Glomerular endothelial cell (primary cell): ENCODE measurements at regions not wholly inside any gene's neighbourhood (a gene's known extent, or its start where the extent isn't known, plus 50 kb on each side); places are given as distances from the start of the nearest gene placed in this dataset.
A peak's percentile ranks its signal among the peaks of the same experiment; 100 is the strongest.
"Not testable (repeated sequence)": the region's sequence is repeated elsewhere in the genome, so short reads cannot be mapped to it uniquely, and the experiment has no call there.

ENCODE experiments used
- DNase-seq: peaks from one replicate; pipeline ENCODE4 v3.0.0-alpha.2; 2011; ENCODE audit warnings: low read depth, low spot score; ENCODE audit errors: extremely low read depth

DNA sequence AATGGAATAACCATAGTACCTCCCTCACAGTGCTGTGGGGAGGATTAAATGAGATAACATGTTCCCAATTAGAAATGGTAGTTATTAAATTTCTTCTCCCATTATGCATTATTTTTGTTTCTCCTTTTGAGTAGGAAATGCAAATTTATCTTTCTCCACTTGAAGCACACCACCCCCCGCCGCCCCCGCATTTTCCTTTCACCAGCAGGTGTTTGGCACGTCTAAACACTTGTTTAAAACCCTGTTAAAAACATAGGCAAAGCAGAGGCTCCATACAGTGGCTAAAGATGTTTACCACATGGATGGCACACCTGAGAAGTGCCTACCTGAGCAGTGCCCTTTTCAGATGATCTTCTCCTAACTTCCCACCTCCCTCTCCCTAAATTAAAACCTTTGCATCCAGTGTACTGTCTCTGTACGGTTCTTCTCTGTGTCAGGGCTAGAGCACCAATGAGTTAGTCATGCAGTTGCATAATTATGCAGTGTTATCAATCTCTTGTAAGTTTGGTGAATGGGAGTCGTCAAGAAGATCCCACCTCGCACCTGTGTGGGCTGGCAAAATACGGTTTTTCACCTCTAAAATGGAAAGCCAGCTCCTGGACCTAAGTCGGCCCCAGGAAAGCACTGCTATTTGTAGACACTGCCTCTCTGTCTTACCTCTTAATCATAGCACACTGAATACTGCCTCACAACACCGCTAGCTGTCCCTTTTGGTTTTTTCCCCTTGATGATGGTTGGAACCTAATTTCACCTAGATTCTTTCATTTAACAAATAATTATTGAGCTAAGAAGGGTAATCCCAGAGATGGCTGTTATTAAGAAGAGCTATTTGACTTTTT is 122.0 kb downstream of the CT47B1 start:
- no peak for DNase-seq

DNA sequence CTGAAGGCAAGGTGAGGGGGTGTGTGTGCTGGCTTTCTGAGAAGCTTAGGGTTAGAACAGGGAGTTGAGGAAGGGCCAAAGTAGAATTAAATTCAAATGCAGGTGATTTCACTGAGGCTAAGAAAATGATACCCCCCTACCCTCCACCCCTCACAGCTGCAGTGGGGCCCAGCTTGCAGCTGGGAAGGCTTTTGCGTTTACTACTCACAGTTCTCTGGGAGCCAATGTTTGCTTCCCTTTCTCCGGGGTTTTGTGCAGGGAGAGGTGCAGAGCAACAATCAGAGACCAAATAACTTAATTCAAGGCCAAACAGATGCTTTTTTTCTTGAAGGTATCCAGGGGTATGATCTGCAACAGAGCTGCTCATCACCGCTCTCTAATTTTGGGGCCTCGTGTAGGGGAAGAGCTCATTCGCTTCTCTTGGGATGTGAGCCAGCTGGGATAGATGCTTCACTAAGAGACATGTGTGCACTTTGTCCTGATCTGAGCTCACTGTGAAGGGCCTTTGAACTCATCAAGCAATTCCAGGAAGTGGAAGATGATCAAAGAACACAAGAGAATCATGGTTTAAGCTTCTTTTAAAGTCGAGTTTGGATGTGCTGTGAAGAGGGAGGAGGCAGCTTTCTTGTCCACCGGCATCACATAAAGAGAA is 122.7 kb upstream of the C1GALT1C1 start:
- no peak for DNase-seq

DNA sequence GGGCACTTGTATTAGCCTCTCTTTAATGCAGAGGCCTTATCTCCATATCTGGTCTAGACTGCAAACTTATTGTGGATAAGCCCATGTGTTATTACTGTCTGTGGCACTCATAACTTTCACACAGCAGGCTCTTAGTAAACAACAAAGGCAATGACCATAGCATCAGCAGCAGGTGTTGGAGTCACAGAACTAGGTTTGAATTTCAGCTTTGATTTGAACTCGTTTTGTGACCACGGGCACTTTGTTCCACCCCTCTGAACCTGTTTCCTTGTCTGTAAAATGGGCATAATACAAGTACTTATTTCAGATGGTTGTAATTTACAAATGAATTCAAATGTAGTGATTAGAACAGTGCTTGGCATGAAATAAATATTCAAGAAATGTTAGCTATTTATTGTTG is 121.8 kb upstream of the C1GALT1C1 start:
- DNase-seq: no peak

DNA sequence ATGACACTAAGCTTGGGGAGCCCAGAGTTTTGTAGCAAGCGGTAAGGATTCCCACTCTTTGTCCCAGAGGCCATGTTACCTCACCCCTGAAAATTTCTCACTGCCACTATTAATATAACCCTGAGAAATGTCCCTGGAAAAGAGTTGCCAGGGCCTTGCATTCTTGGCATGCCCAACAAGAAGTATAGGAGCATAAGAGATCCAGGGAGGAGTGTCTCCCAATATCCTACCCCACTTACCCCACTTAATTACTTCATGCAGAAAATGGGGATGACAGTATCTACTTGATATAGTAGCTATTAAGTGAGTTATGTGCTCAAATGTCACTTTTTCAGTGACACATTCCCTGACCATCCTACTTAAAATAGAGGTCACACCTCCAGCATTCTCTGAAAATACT is 120.5 kb upstream of the C1GALT1C1 start:
- DNase-seq: no peak

DNA sequence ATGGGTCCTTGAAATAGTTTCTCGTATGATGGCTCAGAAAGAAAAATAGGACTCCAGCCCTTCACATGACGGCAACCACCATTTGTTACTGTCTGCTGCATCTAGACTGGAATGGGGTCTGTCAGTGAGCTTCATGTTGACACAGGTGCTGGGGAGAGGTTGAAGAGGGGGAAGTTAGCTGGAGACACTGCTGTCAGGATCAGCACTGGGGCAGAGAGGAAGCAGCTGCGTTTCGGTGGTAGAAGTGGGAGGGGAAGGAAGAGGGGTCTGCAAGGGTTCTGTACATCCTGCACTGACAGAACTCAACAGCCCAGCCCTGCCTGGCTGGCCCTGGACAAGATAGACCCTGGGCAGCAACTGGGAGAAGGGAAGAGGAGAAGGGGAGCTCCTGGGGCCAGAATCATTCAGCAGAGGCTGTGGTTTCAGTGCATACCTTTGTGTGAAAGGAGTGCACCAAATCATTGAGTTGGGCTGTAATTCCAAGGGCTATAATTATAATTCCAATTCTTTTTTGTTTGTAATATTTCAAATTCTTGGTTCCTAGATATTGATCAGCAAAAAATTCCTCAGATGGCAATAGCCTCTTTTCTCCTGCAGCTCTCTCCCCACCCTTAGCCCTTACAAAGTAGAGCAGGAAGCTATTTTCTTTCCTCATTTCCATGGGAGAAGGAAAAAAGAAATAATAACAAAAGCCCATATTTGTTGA is 119.4 kb upstream of the C1GALT1C1 start:
- no peak for DNase-seq

DNA sequence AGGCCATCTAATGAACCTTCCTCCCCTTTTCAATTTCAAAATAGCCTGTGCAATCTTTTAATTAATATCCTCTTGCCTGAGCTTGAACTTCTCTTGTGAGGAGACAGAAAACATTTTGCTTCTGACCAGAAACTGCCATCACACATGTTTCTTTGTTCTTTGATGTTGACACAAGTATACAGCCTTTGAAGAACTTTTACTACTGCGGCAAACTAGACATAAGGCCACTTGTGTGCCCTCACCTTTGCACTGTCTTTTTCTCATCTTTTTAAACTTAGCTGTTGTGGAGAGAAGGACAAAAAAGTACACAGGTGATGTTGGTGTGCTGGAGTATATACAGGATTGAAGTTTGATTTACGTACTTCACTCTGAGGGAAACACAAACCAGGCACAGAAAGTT is 116.3 kb upstream of the C1GALT1C1 start:
- no peak for DNase-seq

DNA sequence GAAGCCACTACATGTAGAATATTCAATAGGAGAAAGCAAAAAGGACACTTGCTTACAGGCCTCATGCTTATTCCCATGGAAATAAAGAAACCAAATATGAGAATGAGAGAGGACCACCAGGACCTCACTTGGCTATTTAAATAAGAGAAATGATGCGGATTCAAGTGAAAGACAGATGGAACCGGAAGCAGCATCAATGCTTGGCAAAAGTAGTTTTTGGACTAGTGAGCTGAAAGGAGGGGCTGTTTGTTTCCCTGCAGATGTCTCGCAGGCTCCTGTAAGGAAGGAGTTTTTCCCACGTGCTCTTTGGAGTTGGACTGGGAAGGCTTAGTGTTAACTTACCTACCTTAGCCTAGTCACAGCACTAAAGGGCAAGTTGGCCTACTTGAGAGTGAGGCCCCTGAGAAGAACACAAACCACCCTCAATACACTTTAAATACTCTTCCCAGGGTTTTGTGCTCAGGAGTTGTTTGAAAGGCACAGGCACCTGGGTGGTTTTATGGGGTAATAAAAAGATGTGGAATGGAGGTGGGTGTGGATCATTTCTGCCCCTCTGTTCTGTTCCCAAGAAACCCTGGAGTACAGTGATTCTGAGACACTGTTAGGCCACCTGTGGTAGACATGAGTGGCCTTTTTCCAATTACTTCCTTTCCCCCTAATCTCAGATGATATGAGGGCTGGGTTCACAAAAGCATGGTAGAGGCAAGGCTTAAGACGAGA is 113.3 kb upstream of the C1GALT1C1 start:
- no peak for DNase-seq

DNA sequence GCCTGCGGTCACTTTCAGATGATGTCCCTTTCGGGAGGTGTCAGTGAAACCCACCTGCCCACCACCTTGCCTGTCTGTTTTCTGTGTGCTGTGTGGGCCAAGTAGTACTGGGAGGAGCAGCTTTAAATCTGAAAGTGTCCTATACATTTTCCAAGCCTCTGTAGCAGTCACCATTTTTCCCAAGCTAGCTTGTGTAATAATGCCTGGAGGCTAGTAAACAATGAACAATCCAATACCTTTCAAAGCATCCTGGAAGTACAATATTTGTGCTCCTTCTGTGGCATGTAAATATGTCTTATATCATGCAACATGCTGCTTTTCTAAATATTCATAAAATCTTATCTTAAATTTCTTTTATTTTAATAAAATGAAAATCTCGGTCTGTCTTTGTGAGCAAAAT is 111.6 kb upstream of the C1GALT1C1 start:
- no peak for DNase-seq

DNA sequence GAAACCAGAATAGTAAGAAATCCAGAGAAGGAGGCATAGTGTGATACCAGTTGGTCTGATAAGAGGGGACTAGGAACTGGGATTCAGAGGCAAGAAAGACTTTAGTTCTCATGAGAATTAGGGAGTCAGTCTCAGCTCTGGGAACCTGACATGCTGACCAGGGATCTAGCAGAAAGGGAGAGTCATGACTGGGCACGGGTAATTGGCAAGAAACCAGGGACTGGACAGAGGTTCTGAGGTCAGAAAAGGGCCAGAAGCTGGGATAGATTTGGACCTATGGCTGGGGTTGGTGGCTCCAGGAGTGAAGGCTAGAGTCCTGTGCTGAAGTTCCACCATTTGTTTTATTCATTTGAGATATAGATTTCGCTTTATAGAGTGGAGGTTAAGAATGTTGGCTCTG is 110.2 kb upstream of the C1GALT1C1 start:
- DNase-seq: no peak

DNA sequence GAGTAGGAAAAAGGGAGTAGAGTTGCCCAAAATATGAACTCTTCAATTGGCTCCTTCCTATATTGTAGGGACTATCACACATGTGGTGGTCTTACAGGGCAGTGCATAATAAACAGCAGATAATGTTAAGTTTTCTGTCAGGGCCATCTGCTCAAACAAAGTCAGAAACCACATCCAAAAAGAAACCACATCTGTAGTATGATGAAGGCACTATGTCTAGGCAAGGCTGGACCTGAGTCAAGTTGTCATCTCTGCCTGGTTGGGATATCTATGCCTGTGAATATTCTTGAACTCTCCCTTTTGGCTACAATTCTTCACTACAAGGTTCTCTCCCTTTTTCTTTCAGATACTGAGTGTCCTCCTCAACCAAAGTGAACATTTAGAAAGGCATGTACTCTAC is 109.4 kb upstream of the C1GALT1C1 start:
- DNase-seq: no peak

DNA sequence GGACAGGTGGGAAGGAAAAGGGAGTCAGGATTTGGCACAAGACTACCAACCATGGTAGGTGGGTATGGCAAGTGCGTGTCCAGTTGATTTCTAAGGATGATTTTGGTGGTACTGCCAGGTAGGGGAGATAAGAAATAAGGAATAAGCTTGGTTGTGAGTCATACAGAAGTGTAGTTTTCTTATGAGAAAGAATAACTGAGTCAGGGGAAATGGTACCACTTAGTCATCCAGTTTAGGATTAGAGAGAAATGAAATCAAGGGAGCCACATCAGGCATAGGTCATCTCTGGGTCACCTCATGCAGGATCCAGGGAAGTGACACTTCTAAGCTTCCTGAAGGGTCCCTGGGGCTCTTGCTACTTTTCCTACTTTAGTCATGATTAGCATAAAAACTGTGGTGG is 107.1 kb upstream of the C1GALT1C1 start:
- DNase-seq: peak; percentile 29

DNA sequence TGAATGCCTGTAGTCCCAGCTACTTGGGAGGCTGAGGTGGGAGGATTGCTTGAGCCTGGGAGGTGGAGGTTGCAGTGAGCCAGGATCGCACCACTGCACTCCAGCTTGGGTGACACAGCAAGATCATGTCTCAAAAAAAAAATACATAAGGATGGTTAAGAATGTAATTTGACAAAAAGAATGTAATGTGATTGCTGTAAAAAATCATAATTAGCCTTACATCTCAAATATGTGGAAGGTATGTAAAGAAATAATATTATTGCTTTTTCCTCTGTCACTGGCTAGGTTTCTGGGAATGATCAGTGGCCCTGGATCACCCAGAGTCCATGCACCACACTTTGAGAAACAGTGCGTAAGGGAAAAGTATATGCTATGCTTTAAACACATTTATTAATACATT is 106.1 kb upstream of the C1GALT1C1 start:
- no peak for DNase-seq

DNA sequence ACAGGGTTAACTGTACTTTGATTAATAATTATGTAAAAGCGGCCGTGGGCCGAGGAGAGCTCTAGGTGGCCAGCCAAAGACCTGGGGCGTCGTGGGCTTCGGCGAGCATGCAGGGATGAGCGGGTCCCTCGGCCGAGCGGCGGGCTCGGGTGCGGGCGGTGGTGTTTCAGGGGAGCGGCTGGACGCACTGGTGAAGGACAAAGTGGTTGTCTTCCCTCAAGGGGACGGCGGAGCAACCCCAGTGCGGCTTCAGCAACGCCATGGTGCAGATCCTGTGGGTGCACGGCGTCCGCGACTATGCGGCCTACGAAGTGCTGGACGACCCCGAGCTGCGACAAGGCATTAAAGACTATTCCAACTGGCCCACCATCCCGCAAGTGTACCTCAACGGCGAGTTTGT is 103.0 kb upstream of the C1GALT1C1 start:
- DNase-seq: no peak

DNA sequence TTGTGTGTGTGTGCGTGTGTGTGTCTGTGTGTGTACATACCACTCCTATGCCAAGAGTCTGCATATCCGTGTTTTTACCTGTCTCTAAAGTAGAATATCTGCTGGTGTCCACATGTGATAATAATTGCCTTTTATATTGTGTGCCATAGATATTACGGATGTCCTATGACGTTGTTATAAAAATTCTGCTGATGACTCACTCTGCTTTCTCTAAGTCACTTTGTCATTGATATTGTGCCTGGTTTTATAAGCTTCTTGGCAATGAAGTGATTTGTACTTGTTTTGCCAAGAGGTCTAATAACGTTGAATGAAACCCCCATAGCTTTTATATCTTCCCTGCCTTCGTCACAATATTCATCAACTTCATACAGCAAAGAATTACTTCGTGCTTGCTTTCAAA is 102.6 kb upstream of the C1GALT1C1 start:
- no peak for DNase-seq

DNA sequence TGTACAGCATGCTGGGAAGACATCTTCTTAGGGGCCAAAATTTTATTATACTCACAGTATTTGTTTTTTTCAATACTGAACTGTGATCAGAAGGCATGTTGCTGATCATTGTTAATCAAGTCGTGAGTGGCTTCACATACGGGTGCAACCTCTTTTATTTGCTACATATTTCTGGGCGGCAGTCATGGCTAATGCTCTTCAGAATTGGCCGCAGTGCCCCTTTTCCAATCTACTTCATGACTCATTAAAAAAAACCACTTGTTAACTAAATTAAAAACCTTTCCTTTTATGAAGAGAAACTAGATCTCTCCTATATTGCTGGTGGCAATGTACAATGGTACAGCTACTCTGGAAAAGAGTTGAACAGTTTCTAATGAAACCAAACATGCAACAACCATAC is 101.5 kb upstream of the C1GALT1C1 start:
- no peak for DNase-seq

DNA sequence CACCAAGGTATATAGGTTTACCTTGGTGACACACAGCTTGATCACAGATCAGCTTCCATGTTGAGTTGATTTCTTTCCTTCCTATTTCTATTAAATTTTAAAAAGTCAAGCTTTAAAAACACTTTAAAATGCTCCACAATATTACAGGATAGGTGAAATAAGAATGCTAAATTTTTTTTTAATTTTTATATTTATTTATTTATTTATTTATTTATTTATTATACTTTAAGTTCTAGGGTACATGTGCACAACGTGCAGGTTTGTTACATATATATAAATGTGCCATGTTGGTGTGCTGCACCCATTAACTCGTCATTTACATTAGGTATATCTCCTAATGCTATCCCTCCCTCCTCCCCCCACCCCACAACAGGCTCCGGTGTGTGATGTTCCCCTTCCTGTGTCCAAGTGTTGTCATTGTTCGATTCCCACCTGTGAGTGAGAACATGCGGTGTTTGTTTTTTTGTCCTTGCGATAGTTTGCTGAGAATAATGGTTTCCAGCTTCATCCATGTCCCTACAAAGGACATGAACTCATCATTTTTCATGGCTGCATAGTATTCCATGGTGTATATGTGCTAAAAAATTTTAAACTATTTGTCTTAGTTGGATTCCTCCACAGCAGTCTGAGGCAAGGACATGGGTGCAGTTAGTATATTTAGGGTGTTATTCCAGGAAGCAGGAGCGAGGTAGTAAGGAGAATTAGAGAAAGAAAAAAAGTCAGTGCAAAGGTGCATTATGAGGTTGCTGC is 99.8 kb upstream of the C1GALT1C1 start:
- DNase-seq: not testable (repeated sequence)

DNA sequence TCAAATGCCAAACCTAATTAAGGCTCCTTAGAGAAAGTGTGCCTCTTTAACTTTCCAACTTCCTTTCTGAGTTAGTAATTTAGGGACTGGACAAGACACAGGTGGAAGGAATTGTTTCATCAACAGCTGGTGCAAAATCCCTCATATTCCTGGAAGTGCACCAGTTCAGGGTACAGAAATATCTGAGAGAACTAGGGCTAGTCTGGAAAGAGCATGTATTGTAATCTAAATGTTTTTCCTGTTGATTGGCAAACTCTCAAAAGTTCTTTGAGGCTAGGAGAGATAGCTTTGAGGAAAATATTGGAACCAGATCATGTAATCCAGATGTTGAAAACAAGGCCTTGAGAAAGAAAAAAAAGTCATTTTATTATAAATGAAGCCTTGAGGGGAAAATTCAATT is 98.1 kb upstream of the C1GALT1C1 start:
- DNase-seq: no peak

DNA sequence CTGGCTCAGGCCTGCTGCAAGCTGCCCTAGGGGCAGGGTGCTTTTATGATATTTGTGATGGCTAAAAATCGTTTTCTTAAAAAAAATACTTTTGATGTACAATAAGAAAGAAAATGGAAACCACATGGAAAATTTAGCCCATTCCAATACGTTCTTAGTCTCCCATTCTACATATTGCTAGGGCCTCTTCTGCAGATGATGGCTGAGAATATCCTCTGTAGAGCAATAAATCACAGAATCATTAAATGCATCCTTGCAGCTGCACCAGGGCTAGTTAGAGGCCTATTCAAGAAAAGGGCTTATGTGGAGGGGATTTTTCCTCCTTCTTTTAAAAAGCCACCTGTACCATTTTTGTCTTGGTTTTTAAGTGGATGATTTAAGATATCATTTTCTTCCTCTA is 97.6 kb upstream of the C1GALT1C1 start:
- no peak for DNase-seq

DNA sequence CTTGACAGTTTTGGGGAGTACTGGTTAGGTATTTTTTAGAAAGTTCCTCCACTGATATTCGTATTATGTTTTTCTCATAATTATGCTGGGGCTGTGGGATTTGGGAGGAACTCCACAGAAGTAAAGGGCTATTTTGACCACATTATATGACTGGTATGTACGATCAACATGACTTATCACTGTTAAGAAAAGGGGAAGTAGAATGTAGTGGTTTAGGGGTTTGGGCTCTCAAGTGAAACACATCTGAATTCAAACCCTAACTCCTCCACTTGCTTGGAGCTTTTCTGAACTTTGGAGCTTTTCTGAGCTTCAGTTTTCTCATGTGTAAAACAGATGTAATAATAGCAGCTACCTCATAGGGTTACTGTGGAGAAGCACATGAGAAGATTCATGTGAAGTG is 96.4 kb upstream of the C1GALT1C1 start:
- no peak for DNase-seq

DNA sequence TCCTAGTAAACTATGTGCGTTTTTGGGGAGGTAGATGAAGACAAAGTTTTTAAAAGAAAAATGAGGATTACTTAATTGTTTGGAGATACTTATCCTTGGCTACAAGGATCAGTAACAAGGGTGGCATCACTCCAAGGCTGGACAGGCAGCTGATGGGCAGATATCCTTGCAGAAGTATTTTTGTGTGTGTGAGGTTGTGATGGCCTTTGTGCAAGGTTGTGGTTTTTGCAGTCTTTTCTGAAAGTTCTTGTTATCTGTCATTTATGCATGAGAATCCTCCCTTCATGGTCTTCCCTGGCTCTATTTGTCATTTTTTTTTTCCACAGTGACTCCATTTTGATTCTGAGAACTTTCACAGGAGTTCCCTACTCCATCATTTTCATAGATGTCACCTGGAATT is 96.0 kb upstream of the C1GALT1C1 start:
- DNase-seq: no peak

DNA sequence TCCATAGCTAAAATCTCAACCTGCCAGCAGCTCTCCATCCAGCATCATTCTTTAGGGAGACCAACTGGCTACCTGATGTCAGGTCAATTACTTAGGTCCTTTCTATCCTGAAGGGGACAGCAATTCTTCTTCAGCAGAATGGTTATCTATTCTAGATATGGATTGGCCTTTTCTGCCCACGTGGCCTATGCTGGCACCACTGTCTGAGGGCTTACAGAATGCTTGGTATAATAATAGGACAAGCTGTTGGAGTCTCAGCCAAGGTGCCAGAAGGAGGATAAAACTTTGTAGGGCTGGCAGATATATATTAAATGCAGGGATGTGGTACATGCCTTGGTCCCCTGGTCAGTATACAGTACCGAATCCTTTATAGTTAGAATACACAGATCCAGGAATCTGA is 89.8 kb upstream of the C1GALT1C1 start:
- DNase-seq: no peak
